ACC112 (cell line): ENCODE measurements at regions not wholly inside any gene's neighbourhood (a gene's known extent, or its start where the extent isn't known, plus 50 kb on each side); places are given as distances from the start of the nearest gene placed in this dataset.
"Not testable (repeated sequence)": the region's sequence is repeated elsewhere in the genome, so short reads cannot be mapped to it uniquely, and the experiment has no call there.

ENCODE experiments used
- H2AFZ ChIP-seq: fragments of 200-600 bp; sonication (generic); one replicate; pipeline ENCODE4 v1.6.0; 2017; ENCODE audit warnings: antibody characterized with exemption, low read length; ENCODE audit not compliant: unreplicated experiment
- H3K27ac ChIP-seq: fragments of 200-600 bp; sonication (generic); 2 replicates; pipeline ENCODE4 v1.5.1; 2014; ENCODE audit warnings: low read depth, mild to moderate bottlenecking, antibody characterized with exemption, low read length, moderate library complexity
- H3K27me3 ChIP-seq: fragments of 200-600 bp; sonication (generic); 2 replicates; pipeline ENCODE4 v1.6.1; 2014; ENCODE audit warnings: mild to moderate bottlenecking, antibody characterized with exemption, low read length, moderate library complexity, mixed read lengths; ENCODE audit not compliant: insufficient read depth
- H3K36me3 ChIP-seq: fragments of 200-600 bp; sonication (generic); 2 replicates; pipeline ENCODE4 v1.6.1; 2016; ENCODE audit warnings: mild to moderate bottlenecking, antibody characterized with exemption, low read length, moderate library complexity, mixed read lengths; ENCODE audit not compliant: insufficient read depth
- H3K4me1 ChIP-seq: fragments of 200-600 bp; sonication (generic); one replicate; pipeline ENCODE4 v1.6.1; 2016; ENCODE audit warnings: low read length, mixed read lengths; ENCODE audit not compliant: insufficient read depth, unreplicated experiment, control insufficient read depth
- H3K4me3 ChIP-seq: fragments of 200-600 bp; sonication (generic); 2 replicates; pipeline ENCODE4 v1.5.1; 2014; ENCODE audit warnings: mild to moderate bottlenecking, low read depth, low read length
- H3K79me2 ChIP-seq: fragments of 200-600 bp; sonication (generic); one replicate; pipeline ENCODE4 v1.6.0; 2016; ENCODE audit warnings: low read length; ENCODE audit not compliant: control insufficient read depth, unreplicated experiment, insufficient read depth

DNA sequence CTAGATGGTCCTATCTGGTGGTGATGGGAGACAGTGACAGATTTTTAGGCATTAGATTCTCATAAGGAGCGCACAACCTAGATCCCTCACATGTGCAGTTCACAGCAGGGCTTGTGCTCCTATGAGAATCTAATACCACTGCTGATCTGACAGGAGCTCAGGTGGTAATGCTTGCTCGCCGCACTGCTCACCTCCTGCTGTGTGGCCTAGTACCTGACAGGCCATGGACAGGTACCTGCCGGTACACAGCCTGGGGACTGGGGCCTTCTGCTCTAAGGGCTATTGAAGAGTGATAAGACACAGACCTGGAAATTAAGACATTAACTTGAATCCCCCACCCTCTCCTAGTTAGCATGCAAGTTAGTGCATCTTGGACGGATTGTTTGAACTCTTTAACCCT lies 64.4 kb downstream of the KLRB1 start:
- H3K27me3 ChIP-seq, H3K4me3 ChIP-seq, H2AFZ ChIP-seq, H3K36me3 ChIP-seq, H3K79me2 ChIP-seq, H3K4me1 ChIP-seq, H3K27ac ChIP-seq: not testable (repeated sequence)

DNA sequence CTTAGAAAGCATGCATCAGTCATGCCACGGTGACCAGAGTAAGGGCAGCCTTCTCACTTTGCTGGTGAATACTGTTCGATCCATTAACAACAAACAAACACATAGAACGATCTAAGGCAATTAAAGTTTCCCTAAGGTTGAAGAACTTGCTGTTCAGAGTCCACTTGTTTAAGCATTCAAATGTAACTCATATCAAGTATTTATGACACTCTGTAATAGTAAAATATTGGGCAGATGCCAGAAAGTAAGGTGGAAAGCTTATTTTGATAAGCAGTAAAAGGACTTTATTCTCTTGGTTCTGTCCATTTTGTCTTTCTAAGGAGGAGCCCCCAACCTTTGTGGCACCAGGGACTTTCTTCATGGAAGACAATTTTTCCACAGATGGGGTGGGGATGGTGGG lies 64.9 kb downstream of the KLRB1 start:
- not testable (repeated sequence) for H3K4me1 ChIP-seq, H3K27ac ChIP-seq, H3K79me2 ChIP-seq, H3K4me3 ChIP-seq, H3K27me3 ChIP-seq, H3K36me3 ChIP-seq, H2AFZ ChIP-seq

DNA sequence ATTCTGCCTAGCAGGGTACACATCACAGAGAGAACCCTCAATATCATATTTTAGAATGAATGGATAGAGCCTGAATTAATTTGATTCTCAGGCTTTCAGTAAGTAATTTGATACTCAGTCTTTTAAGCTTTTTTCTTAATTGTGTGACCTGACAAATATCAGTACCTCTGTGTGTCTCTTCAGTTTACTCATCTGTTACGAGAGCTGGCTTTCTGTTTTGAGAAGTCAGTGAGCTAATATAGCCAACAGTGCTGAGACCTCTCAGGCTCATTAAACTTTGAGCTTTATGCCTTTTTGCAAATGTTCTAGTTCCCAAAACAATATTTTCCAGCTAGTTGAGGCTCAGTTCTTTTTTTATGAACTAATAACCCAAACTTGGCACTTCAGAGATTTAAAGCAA lies 91.8 kb downstream of the KLRB1 start:
- H3K36me3 ChIP-seq, H3K4me1 ChIP-seq, H3K27ac ChIP-seq: not testable (repeated sequence)

DNA sequence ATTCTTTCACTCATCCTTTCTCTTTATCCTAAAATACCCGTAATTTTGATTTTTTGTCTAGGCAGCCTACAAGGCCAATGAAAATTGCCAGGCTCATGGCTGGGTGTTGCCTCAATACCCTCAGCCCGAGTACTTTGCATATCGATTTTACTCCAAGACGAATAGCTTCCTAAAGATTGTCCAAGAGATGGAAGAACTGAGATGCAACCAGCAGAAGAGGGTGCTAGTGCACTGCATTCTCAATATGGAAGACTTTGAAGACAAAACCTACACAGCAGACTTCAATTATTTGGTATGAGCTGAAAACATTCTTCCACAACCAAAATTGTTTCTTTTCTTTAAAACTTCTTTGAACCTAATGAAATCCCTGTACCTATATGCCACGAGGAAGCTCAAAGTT lies 95.0 kb downstream of the KLRB1 start:
- H3K4me1 ChIP-seq, H3K27me3 ChIP-seq, H2AFZ ChIP-seq, H3K4me3 ChIP-seq, H3K27ac ChIP-seq, H3K79me2 ChIP-seq, H3K36me3 ChIP-seq: not testable (repeated sequence)

More for the DNA sequence above, 91.8 kb downstream of the KLRB1 start:
- H2AFZ ChIP-seq, H3K27me3 ChIP-seq, H3K79me2 ChIP-seq, H3K4me3 ChIP-seq: not testable (repeated sequence)

DNA sequence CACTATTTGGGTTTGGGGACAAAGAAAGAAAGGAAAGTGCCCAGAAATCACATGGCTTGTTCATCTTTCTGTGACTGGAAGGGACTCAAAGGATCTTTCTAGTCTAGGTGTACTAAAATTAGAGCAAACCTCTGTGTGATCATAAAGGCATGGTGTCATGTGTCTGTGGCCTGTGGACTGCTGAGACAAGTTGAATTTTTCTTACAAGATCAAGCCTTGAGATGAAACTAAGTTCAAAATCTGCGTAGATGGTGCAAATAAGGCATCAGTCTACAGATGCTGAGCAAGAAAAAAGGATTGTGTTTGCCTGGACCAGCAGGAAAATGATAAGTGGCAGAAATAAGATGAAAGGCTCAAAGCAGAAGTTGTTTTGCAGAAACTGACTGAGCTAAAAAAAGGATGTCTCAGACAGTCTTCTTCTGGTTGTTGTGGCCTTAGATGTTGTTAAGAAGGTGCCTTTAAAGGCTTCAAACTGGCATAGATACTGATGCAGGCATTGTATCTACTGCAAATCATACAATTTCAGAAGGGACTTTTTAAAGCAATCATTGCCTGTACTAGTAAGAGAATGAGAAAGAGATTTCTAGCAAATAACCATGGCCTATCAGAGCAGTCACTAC lies 97.2 kb downstream of the KLRB1 start:
- H3K4me1 ChIP-seq, H3K27ac ChIP-seq, H3K27me3 ChIP-seq, H3K36me3 ChIP-seq, H3K79me2 ChIP-seq, H3K4me3 ChIP-seq, H2AFZ ChIP-seq: not testable (repeated sequence)

DNA sequence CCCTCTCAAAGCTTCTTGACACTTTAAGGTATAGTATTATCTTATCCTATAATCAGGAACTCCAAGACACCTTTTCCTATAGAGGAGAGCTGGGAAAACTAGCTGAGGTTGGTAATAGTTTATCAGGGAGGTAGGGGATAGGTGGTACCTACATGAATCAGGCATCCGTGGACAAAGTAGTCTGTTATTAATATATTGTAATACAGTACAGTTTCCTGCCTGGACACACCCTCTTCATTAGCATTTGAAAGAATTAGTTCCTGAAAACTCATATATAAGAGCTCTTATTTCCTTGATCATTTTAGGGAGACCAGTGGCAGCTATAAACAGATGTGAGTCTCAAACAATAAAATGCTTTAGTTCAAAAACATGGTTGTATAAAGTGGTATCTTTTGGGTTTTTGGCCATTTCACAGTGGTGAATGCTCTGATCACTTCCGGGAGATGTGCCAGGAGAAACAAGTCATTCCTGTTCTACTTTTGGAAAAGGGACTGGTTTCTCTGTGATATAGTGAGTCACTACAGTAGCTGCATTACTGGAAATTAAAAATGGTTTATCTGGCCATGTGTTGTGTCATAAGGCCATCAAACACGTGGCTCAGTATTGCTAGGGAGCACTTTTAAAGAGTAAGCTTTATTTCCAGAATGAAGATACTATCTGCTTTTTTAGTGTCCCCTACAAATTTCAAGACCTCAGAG lies 98.1 kb downstream of the KLRB1 start:
- Histone ChIP-seq H3K4me3 (no peak overlapping the region), H3K79me2 (no peaks in the 10 kb centered on the region), H2AFZ (no peak overlapping the region), H3K36me3 (no peaks in the 10 kb centered on the region), H3K27ac (no peak overlapping the region), H3K27me3 (no peaks in the 10 kb centered on the region), H3K4me1 (no peaks in the 10 kb centered on the region)

DNA sequence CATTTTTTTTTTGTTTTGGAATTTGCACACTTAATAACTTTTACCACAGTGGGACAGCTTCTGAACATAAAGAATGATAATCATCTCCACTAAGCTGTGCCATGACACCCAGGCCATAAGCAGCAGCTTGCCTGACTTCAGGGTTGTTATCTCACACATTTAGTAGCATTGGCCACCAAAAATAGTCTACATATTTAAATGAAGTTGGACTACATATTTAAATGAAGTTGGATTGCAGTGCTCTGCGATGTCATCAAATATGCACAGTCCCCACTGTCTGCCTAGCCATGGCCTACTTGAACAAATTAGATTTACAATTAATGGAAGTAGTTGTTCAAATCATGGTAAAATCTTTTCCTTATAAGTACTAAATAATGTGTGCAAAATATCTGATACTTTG lies 101.0 kb downstream of the KLRB1 start:
- Histone ChIP-seq H2AFZ (no peak overlapping the region), H3K4me3 (no peak overlapping the region)

DNA sequence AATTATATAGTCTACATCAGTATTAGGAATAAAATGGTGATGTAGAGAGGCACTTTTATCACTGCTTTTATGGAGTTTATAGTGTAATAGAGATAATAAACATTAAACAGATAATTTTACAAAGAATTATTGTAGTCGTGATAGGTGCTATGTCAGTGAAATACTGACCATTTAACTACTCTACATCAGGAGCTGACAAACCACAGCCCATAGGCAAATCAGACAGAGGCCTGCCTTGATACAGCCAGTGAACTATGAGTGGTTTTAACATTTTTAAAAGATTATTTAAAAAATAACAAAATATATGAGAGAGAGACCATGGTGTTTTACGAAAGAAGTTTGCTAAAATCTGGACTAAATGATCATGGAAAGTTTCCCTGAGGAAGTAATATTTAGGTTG lies 104.3 kb downstream of the KLRB1 start:
- H3K27me3 ChIP-seq, H3K4me1 ChIP-seq, H3K27ac ChIP-seq, H3K36me3 ChIP-seq, H2AFZ ChIP-seq, H3K79me2 ChIP-seq, H3K4me3 ChIP-seq: not testable (repeated sequence)

More for the DNA sequence above, 101.0 kb downstream of the KLRB1 start:
- no peaks in the 10 kb centered on the region for H3K4me1 ChIP-seq
- no peaks in the 10 kb centered on the region for H3K27me3 ChIP-seq
- no peaks in the 10 kb centered on the region for H3K79me2 ChIP-seq
- H3K27ac ChIP-seq: no peak overlapping the region
- H3K36me3 ChIP-seq: no peaks in the 10 kb centered on the region

DNA sequence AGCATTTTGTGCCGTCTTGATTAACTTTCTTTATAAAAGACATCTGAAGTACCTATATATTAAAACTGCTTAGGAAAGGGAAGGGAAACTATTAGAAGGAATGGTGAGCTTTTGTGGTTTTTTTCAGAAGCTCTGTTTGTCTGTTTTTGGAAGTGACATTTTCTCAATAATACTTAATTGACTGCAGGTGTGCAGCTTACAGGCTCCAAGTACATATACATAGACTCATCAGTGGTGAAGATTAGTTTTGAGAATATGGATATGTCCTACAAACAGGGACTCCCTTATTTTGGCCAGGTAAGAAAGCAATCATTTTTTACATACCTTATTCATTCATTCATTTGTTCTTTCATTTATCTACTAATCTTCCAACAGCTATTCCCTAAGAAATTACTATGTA lies 104.9 kb downstream of the KLRB1 start:
- H3K4me3 ChIP-seq, H3K27ac ChIP-seq, H3K79me2 ChIP-seq: not testable (repeated sequence)

DNA sequence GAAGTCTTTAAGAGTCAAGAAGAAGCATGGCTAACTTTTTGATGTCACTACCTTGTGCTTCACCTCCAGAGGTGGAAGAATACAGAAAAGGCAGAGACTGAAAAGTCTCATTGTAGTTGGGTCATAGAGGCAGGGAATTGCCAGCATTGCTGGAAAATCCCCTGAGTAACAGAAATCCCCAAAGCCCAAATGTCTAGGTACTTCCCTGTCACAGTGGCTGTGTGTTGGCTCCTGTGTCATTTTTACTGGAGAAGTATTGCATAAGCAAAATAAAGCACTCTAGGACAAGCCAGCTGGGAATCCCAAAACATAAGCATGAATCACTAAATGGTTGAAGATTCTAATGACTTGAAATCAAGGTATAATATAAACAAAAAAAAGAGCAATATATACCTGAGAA lies 114.4 kb downstream of the KLRB1 start:
- not testable (repeated sequence) for H2AFZ ChIP-seq, H3K4me3 ChIP-seq, H3K79me2 ChIP-seq, H3K36me3 ChIP-seq, H3K27me3 ChIP-seq, H3K4me1 ChIP-seq, H3K27ac ChIP-seq

More for the DNA sequence above, 104.9 kb downstream of the KLRB1 start:
- not testable (repeated sequence) for H3K27me3 ChIP-seq, H3K36me3 ChIP-seq, H2AFZ ChIP-seq, H3K4me1 ChIP-seq

DNA sequence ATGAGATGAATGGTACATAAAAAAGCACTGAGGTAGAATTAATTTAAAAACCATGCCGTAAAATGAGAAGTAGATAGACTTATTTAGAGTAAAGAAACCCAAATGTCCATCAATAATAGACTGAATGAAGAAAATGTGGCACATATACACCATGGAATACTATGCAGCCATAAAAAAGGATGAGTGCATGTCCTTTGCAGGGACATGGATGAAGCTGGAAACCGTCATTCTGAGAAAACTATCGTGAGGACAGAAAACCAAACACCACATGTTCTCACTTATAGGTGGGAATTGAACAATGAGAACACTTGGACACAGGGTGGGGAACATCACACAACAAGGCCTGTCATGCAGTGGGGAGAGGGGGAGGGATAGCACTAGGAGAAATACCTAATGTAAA lies 126.4 kb downstream of the KLRB1 start:
- not testable (repeated sequence) for H3K27ac ChIP-seq, H3K4me1 ChIP-seq, H3K27me3 ChIP-seq, H2AFZ ChIP-seq, H3K4me3 ChIP-seq, H3K79me2 ChIP-seq, H3K36me3 ChIP-seq
